ENCODE measurements at regions not wholly inside any gene's neighbourhood (a gene's known extent, or its start where the extent isn't known, plus 50 kb on each side); places are given as distances from the start of the nearest gene placed in this dataset.

DNA sequence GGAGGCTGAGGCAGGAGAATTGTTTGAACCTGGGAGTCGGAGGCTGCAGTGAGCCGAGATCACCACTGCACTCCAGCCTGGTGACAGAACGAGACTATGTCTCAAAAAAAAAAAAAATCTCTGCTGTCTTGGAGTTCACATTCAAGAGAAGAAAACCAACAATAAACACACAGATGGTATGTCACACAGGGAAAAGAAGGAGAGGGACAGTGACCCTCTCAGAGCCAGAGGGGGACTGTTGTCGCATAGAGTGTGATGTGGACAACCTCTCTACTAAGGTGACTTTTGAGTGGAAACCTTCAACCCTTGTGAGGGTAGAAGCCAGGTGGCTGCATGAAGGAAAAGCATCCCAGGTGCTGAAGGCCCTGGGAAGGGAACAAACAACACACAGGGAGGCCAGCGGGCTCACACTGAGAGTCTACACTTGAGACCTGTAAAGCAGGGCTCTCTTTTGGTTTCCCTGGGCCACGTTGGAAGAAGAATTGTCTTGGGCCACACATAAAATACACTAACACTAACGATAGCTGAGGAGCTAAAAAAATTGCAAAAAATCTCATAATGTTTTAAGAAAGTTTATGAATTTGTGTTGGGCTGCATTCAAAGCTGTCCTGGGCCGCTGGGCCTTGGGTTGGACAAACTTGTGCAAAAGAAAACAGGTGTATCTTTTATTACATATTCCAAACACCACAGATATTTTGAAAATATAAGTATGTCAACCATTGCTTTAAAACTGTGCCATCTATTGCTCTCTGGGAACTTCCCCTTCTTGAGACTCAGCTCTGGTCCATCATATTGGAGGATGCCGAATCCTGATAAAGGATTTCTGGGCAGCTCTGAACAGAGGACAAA is 136.0 kb downstream of the DDX1 start:
- no peak overlapping the region for H3K27ac ChIP-seq (ENCODE audit: low read depth in 1 of 3, low read length in 2 of 3)
- FAIRE-seq (no peak), DNase-seq (no peak)
- H3K36me3 ChIP-seq (ENCODE audit: control insufficient read depth in 3 of 3, insufficient read depth in 2 of 3, low read depth in 1 of 3, low read length in 3 of 3): no peaks in the 10 kb centered on the region
- H3K4me3 ChIP-seq (ENCODE audit: low read depth in 1 of 3, low read length in 3 of 3): no peak overlapping the region
- no peaks in the 10 kb centered on the region for H3K27me3 ChIP-seq (ENCODE audit: control insufficient read depth in 3 of 3, insufficient read depth in 3 of 3, low read length in 3 of 3)
- peaks cover 0 to 2% of the 10 kb centered on the region in 2 donors for H3K9me3 ChIP-seq (ENCODE audit: control insufficient read depth in 2 of 2, insufficient read depth in 1 of 2, low read depth in 1 of 2, low read length in 1 of 2)
- peaks cover 0 to 14% (median 5%) of the 10 kb centered on the region in 3 donors for H3K4me1 ChIP-seq (ENCODE audit: control insufficient read depth in 3 of 3, insufficient read depth in 2 of 3, low read depth in 1 of 3, low read length in 2 of 3)
- WGBS, 3 donors: 81 to 87% (median 87%) methylated on average over 9 of the region's 9 CpGs

DNA sequence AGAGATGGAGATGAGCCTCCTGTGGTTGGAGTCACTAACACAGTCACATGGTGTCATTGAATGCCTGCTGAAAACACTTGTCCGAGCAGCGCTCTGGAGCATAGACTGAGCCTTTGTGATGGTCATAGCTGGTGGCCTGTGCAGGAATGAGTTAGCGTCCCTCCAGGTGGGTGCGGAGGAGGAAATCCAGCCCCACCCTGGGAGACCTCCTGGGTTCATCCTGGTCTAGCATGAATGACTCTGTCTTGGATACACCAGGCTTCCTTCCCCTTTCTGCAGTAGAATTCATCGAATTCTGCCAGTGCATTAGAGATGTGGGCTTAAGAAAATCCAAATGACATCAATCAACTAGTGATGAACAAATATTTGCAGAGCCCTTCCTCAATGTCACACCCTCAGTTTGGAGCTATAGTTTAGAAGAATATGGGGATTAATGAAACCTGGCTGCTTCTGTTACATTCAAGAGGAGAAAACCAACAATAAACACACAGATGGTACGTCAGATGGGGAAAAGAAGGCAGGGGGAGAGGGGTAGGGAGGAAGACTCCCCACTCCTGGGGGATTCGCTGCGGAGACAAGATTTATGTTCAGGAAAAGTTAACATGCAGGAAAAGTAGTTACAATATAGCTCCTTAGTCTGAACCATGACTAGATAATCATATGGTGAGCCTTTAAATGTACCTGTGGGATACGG is 136.7 kb downstream of the DDX1 start:
- WGBS, 3 donors: 87 to 95% (median 90%) methylated on average over 9 of the region's 9 CpGs
- Histone ChIP-seq H3K4me1 (ENCODE audit: control insufficient read depth in 3 of 3, insufficient read depth in 2 of 3, low read depth in 1 of 3, low read length in 2 of 3) (peaks cover 0 to 17% (median 5%) of the 10 kb centered on the region in 3 donors), H3K9me3 (ENCODE audit: control insufficient read depth in 2 of 2, insufficient read depth in 1 of 2, low read depth in 1 of 2, low read length in 1 of 2) (peaks cover 0 to 2% of the 10 kb centered on the region in 2 donors), H3K36me3 (ENCODE audit: control insufficient read depth in 3 of 3, insufficient read depth in 2 of 3, low read depth in 1 of 3, low read length in 3 of 3) (no peaks in the 10 kb centered on the region), H3K27ac (ENCODE audit: low read depth in 1 of 3, low read length in 2 of 3) (no peak overlapping the region), H3K4me3 (ENCODE audit: low read depth in 1 of 3, low read length in 3 of 3) (no peak overlapping the region), H3K27me3 (ENCODE audit: control insufficient read depth in 3 of 3, insufficient read depth in 3 of 3, low read length in 3 of 3) (no peaks in the 10 kb centered on the region)
- no peak for FAIRE-seq
- DNase-seq: no peak

DNA sequence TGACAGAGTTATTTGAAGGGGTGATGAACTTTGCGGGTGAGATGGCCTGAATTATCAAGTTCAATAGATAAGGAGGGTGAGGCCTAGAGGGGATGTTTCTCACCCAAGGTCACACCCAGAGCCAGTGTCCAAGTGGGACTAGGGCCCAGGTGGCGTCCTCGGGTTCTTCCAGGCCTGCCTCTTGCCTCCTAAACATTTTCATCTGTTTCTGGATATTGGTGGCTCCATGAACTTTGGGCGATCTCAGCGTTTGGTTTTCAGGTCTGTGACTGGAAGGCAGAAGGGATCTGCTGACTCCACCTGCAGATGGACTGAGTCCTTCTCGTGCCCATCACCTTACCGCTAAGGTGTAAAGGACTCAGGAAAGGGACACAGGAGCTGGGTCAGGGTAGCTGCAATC is 137.3 kb downstream of the DDX1 start:
- Histone ChIP-seq H3K36me3 (ENCODE audit: control insufficient read depth in 3 of 3, insufficient read depth in 2 of 3, low read depth in 1 of 3, low read length in 3 of 3) (no peaks in the 10 kb centered on the region), H3K4me3 (ENCODE audit: low read depth in 1 of 3, low read length in 3 of 3) (no peak overlapping the region), H3K27me3 (ENCODE audit: control insufficient read depth in 3 of 3, insufficient read depth in 3 of 3, low read length in 3 of 3) (no peaks in the 10 kb centered on the region), H3K9me3 (ENCODE audit: control insufficient read depth in 2 of 2, insufficient read depth in 1 of 2, low read depth in 1 of 2, low read length in 1 of 2) (peaks cover 0 to 2% of the 10 kb centered on the region in 2 donors), H3K4me1 (ENCODE audit: control insufficient read depth in 3 of 3, insufficient read depth in 2 of 3, low read depth in 1 of 3, low read length in 2 of 3) (peaks cover 0 to 23% (median 5%) of the 10 kb centered on the region in 3 donors), H3K27ac (ENCODE audit: low read depth in 1 of 3, low read length in 2 of 3) (no peak overlapping the region)
- 78 to 89% (median 82%) methylated on average over 7 of the region's 7 CpGs for WGBS, 3 donors
- DNase-seq: no peak
- no peak for FAIRE-seq

DNA sequence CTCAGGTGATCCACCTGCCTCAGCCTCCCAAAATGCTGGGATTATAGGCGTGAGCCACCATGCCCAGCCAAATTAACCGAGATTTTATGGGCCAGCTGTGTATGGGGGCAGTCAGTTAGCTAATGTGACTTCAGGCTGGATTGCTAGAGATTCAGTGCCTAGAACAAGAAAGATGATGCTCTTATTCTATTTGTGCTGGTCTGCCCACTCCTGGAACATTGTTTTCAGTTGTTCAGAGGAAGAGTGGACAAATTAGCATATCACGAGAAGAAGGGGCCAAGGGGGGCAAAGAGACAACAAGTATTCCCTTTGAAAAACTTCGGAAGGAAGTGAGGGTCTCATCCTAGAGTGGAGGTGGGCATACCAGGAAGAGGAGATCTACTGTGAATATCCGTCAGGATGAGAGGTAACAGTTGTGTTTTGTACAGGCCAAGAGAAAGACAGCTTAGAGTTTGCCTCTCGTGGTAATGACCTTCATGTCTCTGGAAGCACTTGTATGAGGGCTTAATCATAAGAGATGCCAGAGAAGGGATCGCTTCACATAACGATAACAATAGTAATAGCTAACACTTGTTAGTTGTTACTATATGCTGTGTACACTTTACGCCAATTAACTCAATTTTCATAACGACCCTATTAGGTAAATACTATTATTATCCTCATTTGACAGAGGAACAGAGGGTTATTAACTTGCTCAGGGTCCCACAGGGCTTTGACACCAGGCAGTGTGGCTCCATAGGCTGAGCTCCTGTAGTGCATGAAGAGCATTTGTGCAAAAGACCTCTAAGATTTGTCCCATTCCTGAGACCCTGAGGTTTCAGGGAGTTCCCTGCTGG is 138.3 kb downstream of the DDX1 start:
- WGBS, 3 donors: 66 to 68% (median 67%) methylated on average over 10 of the region's 10 CpGs
- DNase-seq (no peak), FAIRE-seq (no peak)
- no peaks in the 10 kb centered on the region for H3K36me3 ChIP-seq (ENCODE audit: control insufficient read depth in 3 of 3, insufficient read depth in 2 of 3, low read depth in 1 of 3, low read length in 3 of 3)
- peaks cover 0 to 32% (median 5%) of the 10 kb centered on the region in 3 donors for H3K4me1 ChIP-seq (ENCODE audit: control insufficient read depth in 3 of 3, insufficient read depth in 2 of 3, low read depth in 1 of 3, low read length in 2 of 3)
- peaks cover 0 to 2% of the 10 kb centered on the region in 2 donors for H3K9me3 ChIP-seq (ENCODE audit: control insufficient read depth in 2 of 2, insufficient read depth in 1 of 2, low read depth in 1 of 2, low read length in 1 of 2)
- H3K4me3 ChIP-seq (ENCODE audit: low read depth in 1 of 3, low read length in 3 of 3): no peak overlapping the region
- H3K27me3 ChIP-seq (ENCODE audit: control insufficient read depth in 3 of 3, insufficient read depth in 3 of 3, low read length in 3 of 3): no peaks in the 10 kb centered on the region
- peak overlapping the region in 1 of 3 donors; percentile 24 for H3K27ac ChIP-seq (ENCODE audit: low read depth in 1 of 3, low read length in 2 of 3)

GRCh38 chr2:15730545-15731212 is 139.0 kb downstream of the DDX1 start:
- no peak overlapping the region for H3K27ac ChIP-seq (ENCODE audit: low read depth in 1 of 3, low read length in 2 of 3)
- 20 to 36% (median 21%) methylated on average over 7 of the region's 7 CpGs for WGBS, 3 donors
- H3K4me1 ChIP-seq (ENCODE audit: control insufficient read depth in 3 of 3, insufficient read depth in 2 of 3, low read depth in 1 of 3, low read length in 2 of 3): peaks cover 0 to 32% (median 5%) of the 10 kb centered on the region in 3 donors
- peaks cover 0 to 2% of the 10 kb centered on the region in 2 donors for H3K9me3 ChIP-seq (ENCODE audit: control insufficient read depth in 2 of 2, insufficient read depth in 1 of 2, low read depth in 1 of 2, low read length in 1 of 2)
- H3K4me3 ChIP-seq (ENCODE audit: low read depth in 1 of 3, low read length in 3 of 3): no peak overlapping the region
- H3K36me3 ChIP-seq (ENCODE audit: control insufficient read depth in 3 of 3, insufficient read depth in 2 of 3, low read depth in 1 of 3, low read length in 3 of 3): no peaks in the 10 kb centered on the region
- H3K27me3 ChIP-seq (ENCODE audit: control insufficient read depth in 3 of 3, insufficient read depth in 3 of 3, low read length in 3 of 3): no peaks in the 10 kb centered on the region
- no peak for FAIRE-seq
- DNase-seq: peak; percentile 79 to 89

- H3K36me3 ChIP-seq (ENCODE audit: control insufficient read depth in 3 of 3, insufficient read depth in 2 of 3, low read depth in 1 of 3, low read length in 3 of 3): no peaks in the 10 kb centered on the region
- no peak for DNase-seq
- no peaks in the 10 kb centered on the region for H3K27me3 ChIP-seq (ENCODE audit: control insufficient read depth in 3 of 3, insufficient read depth in 3 of 3, low read length in 3 of 3)
- H3K4me3 ChIP-seq (ENCODE audit: low read depth in 1 of 3, low read length in 3 of 3): no peak overlapping the region
- H3K4me1 ChIP-seq (ENCODE audit: control insufficient read depth in 3 of 3, insufficient read depth in 2 of 3, low read depth in 1 of 3, low read length in 2 of 3): peaks cover 0 to 32% (median 5%) of the 10 kb centered on the region in 3 donors
- peaks cover 0 to 2% of the 10 kb centered on the region in 2 donors for H3K9me3 ChIP-seq (ENCODE audit: control insufficient read depth in 2 of 2, insufficient read depth in 1 of 2, low read depth in 1 of 2, low read length in 1 of 2)
- WGBS, 3 donors: 77 to 86% (median 84%) methylated on average over 7 of the region's 7 CpGs
- no peak for FAIRE-seq
- H3K27ac ChIP-seq (ENCODE audit: low read depth in 1 of 3, low read length in 2 of 3): no peak overlapping the region
Measured at GRCh38 chr2:15731213-15731888, 139.7 kb downstream of the DDX1 start.

- Histone ChIP-seq H3K36me3 (ENCODE audit: control insufficient read depth in 3 of 3, insufficient read depth in 2 of 3, low read depth in 1 of 3, low read length in 3 of 3) (no peaks in the 10 kb centered on the region), H3K4me3 (ENCODE audit: low read depth in 1 of 3, low read length in 3 of 3) (no peak overlapping the region), H3K4me1 (ENCODE audit: control insufficient read depth in 3 of 3, insufficient read depth in 2 of 3, low read depth in 1 of 3, low read length in 2 of 3) (peaks cover 0 to 32% (median 5%) of the 10 kb centered on the region in 3 donors), H3K9me3 (ENCODE audit: control insufficient read depth in 2 of 2, insufficient read depth in 1 of 2, low read depth in 1 of 2, low read length in 1 of 2) (peaks cover 0 to 2% of the 10 kb centered on the region in 2 donors), H3K27me3 (ENCODE audit: control insufficient read depth in 3 of 3, insufficient read depth in 3 of 3, low read length in 3 of 3) (no peaks in the 10 kb centered on the region), H3K27ac (ENCODE audit: low read depth in 1 of 3, low read length in 2 of 3) (no peak overlapping the region)
- WGBS, 3 donors: 83 to 94% (median 93%) methylated on average over 1 of the region's 1 CpG
- DNase-seq (no peak), FAIRE-seq (no peak)
Measured at GRCh38 chr2:15731889-15732271, 140.2 kb downstream of the DDX1 start.

Data from small intestine (tissue), 7 donors.